WI38 (cell line): ENCODE measurements at regions not wholly inside any gene's neighbourhood (a gene's known extent, or its start where the extent isn't known, plus 50 kb on each side); places are given as distances from the start of the nearest gene placed in this dataset.

Source experiments
- H3K4me3 ChIP-seq: 2 replicates; pipeline ENCODE4 v1.5.1; 2011; ENCODE audit warnings: low read depth, mild to moderate bottlenecking, control low read depth, low read length
- CTCF ChIP-seq: IDR thresholded peaks from 2 replicates; pipeline ENCODE4 v1.5.1; 2012; ENCODE audit warnings: low read depth, mild to moderate bottlenecking, control low read depth, low read length

DNA sequence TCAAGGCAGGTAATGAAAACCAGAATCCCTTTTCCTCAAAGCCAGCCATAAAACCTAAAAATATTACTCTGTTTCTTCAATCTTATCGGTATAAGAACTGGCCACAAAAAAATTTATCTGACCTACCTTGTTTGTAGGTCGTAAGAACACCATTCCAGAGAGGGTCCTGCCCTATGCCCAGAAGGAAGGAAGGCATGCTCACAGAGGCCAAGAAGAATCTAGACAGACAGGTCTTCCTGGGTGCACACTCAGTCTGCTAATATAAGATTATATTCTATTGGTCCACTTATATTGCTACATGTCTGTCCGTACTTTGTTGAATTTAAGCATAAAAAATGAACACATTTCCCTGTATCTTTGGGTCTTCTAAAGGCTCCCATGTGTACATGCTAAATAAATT lies 2136.1 kb upstream of the PCDH20 start:
- H3K4me3 ChIP-seq, result no peak overlapping the region
- no peak for TF ChIP-seq CTCF

GRCh38 chr13:63546524-63546923 lies 2130.9 kb upstream of the PCDH20 start:
- no peak for TF ChIP-seq CTCF
- H3K4me3 ChIP-seq, result no peak overlapping the region

DNA sequence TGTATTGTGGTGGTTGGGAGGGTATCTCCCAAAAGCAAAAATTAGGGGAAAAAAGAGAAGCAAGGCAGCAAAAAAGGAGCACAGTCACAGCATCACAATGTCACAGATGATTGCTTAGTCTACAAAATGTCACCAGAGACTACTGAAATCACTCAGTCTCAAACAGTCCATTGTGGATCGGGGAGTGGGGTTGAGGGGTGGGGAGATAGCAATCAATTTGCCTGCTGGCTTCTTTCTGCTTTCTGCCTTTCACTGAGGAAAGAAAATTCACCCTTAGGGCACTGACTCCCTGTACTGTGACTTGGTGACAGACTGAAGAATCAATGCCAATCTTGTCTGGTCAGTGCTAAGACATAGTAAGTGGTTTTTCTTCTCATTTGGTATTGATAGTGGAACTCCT lies 2127.1 kb upstream of the PCDH20 start:
- no peak for TF ChIP-seq CTCF
- H3K4me3 ChIP-seq, result no peak overlapping the region

DNA sequence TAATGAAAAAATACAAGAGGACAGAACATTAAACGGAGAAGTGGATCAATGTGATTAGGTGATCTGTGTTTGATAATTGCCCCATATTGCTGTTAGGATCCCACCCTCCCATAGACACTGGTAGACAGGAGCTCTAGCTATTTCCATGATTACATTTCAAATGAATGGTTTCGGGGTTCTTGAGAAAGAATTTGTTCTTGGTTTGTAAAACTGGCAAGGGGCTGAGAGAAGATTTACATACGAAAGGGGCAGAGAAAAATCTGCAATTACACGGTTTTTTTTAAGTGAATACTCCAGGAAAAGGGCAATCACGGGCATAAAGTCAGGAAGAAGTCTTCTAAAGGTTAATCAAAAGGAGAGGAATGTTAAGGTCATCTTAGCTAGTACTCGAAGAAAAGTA lies 2125.7 kb upstream of the PCDH20 start:
- no peak overlapping the region for H3K4me3 ChIP-seq
- no peak for TF ChIP-seq CTCF

GRCh38 chr13:63540061-63540460 lies 2124.4 kb upstream of the PCDH20 start:
- no peak overlapping the region for H3K4me3 ChIP-seq
- no peak for TF ChIP-seq CTCF

GRCh38 chr13:63517371-63517770 lies 2101.7 kb upstream of the PCDH20 start:
- no peak for TF ChIP-seq CTCF
- no peak overlapping the region for H3K4me3 ChIP-seq

DNA sequence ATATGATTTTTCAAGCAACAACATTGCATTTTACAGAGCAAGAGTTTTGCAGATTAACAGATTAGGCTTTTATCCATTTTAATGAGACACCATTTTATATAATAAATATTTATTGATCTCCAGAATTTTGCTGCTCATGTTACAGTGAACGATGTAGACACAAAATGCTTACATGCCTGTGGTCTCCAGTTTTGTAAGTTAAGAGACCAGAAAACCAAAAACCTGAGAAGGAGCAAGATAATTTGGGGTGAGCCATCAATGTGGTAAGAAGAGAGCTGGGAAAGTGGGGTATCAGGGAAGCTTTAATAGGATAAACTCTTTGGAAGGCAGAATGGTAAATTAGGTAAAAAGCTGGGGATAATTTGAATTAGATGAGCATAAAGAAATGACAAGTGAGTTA lies 2100.5 kb upstream of the PCDH20 start:
- H3K4me3 ChIP-seq, result no peak overlapping the region
- TF ChIP-seq CTCF, result no peak

DNA sequence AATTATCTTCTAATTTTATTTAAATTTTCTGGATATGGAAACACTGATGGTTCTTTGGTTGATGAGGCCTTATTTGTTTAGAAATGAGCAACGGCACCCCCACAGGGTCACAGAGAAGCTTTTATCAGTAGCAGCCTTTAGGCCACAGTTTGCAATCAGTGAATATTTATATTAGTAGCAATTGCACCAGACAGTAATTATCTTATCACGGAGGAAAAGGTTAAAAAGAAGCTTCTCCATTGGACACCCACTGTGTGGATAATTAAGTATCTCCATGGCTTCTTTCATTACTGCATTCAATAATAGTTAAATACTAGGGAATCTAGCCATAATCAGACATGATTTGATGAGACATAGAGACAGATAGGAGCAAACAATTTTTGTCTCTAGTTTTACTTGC lies 2099.2 kb upstream of the PCDH20 start:
- no peak overlapping the region for H3K4me3 ChIP-seq
- TF ChIP-seq CTCF, result no peak
